Erythroblast (primary cell): ENCODE measurements at regions not wholly inside any gene's neighbourhood (a gene's known extent, or its start where the extent isn't known, plus 50 kb on each side); places are given as distances from the start of the nearest gene placed in this dataset.
"Not testable (repeated sequence)": the region's sequence is repeated elsewhere in the genome, so short reads cannot be mapped to it uniquely, and the experiment has no call there.

Source experiments
- DNase-seq, 2 experiments: peaks; one replicate each; lab custom pipeline; 2025; lab: John Stamatoyannopoulos, UW
- GATA1 ChIP-seq: IDR thresholded peaks from 2 replicates; pipeline ENCODE4 v1.6.1; 2011; ENCODE audit warnings: low read depth, mild to moderate bottlenecking, control low read depth, low read length, moderate library complexity
- POLR2A ChIP-seq: IDR thresholded peaks from 2 replicates; pipeline ENCODE4 v1.6.1; 2011; ENCODE audit warnings: mild to moderate bottlenecking, low read length

GRCh38 chr22:27099946-27100722 lies 442.7 kb downstream of the MIAT start:
- TF ChIP-seq GATA1 = no peak
- no peak for DNase-seq

- TF ChIP-seq POLR2A (no peak), GATA1 (no peak)
- no peak for DNase-seq
Measured at GRCh38 chr22:27100789-27101188, 443.4 kb downstream of the MIAT start.

DNA sequence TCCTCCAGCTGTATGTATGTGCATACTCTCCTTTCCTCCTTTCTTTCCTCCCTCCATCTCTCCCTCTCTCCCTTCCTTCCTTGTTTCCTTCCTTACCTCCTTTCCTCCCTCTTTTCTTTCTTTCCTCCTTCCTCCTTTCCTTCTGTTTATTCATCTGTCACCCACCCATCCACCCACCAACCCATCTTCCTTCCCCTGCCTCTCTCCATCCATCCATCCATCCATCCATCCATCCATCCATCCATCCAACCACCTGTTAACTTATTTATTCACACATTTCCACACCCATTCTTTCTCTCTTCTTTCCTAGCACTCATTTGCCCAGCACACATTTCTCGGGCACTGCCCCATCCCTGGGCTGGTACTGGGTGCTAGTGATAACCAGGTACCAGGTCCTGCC lies 443.9 kb downstream of the MIAT start:
- no peak for TF ChIP-seq POLR2A
- TF ChIP-seq GATA1 = no peak

DNA sequence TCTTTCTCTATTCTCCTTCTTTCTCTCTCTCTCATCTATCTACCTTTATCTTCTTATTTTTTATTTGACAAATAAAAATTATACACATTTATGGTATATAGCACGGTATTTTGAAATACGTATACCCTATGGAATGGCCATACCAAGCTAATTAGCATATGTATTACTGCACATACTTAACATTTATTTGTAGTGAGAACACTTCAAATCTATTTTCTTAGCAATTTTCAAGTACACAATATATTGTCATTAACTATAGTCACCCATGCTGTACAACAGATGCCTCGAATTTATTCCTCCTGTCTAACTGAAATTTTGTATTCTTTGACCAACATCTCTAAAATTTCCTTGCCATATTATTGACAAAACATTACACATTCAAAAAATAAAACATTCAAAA lies 447.1 kb downstream of the MIAT start:
- no peak for DNase-seq
- TF ChIP-seq GATA1 = no peak
- no peak for TF ChIP-seq POLR2A

More for the DNA sequence above, 443.9 kb downstream of the MIAT start:
- DNase-seq = no peak

GRCh38 chr22:27105142-27106025 lies 448.0 kb downstream of the MIAT start:
- TF ChIP-seq GATA1 (no peak), POLR2A (no peak)
- no peak for DNase-seq

- TF ChIP-seq GATA1 = no peak
- no peak for TF ChIP-seq POLR2A
- no peak for DNase-seq
Measured at GRCh38 chr22:27106985-27107384, 449.6 kb downstream of the MIAT start.

DNA sequence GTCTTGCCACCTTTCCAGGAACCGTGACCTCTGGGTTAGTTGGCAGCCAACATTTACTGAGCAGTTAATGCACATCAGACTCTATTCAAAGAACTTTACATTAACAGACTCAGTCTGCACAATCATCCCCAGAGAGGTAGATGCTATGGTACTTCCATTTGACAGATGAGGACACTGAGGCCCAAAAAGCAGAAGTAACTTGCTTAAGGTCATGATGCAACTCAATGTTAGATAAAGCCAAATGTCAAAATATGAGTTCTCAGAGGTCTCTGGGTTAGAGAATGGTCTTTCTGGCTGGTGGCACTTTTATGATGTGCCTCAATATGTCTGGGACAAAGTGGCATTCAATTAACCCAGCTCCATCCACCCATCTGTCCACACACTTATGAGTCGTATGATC lies 450.0 kb downstream of the MIAT start:
- no peak for TF ChIP-seq GATA1
- DNase-seq = no peak

DNA sequence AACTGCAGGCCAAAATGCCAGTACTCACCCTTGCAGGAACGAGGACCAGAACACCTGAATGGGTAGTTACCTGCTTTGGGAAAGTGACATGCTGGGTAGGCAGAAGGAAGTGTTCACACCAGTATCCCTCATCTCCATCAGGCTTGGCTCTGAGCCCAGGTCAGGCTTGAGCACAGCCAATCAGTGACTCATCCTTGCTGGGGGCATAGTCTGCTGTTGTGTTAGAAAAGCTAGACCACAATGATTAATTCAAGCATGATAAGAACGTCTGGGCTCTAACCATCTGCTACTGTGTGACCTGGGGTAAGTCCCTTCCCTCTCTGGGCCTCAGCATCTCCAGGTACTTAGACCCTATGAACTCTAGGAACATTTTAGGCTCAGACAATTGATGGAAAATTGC lies 450.4 kb downstream of the MIAT start:
- TF ChIP-seq GATA1 = no peak
- no peak for TF ChIP-seq POLR2A
- DNase-seq = peak in 1 of 2 experiments; percentile 52

DNA sequence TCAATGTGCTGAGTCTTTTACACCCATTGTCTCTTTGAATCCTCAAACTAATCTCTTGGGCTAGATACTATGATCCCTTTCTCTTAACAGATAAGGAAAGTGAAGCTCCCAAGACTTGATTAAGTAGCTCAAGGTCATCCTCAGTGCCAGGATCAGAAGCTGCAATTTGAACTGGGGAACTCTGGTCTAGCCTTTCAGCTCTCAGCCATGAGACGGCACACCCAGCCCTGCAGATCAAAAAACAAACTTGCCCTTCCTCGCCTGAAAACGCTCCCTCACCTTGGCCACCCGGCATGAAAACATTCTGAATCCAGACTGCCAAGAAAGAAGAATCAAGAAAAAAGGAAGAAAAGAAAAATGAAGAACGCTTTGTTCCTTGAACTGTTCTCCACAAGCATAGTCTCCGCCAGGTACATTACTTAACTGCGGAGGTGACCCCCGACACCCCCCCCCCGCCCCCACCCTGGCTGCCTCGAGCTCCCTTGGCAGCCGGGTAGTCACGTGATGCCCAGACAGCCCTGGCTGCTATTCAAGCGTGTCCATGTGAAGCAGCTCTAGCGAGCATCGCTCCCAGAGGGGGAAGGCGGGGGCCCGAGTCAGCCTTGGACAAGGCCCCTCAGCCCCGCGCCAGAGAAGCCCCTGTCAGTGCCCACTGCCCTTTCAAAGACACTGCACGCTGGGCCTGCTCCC lies 451.2 kb downstream of the MIAT start:
- DNase-seq = no peak
- TF ChIP-seq GATA1 = no peak
- no peak for TF ChIP-seq POLR2A

- DNase-seq = not testable (repeated sequence)
Measured at GRCh38 chr22:27109406-27109805, 452.0 kb downstream of the MIAT start.

DNA sequence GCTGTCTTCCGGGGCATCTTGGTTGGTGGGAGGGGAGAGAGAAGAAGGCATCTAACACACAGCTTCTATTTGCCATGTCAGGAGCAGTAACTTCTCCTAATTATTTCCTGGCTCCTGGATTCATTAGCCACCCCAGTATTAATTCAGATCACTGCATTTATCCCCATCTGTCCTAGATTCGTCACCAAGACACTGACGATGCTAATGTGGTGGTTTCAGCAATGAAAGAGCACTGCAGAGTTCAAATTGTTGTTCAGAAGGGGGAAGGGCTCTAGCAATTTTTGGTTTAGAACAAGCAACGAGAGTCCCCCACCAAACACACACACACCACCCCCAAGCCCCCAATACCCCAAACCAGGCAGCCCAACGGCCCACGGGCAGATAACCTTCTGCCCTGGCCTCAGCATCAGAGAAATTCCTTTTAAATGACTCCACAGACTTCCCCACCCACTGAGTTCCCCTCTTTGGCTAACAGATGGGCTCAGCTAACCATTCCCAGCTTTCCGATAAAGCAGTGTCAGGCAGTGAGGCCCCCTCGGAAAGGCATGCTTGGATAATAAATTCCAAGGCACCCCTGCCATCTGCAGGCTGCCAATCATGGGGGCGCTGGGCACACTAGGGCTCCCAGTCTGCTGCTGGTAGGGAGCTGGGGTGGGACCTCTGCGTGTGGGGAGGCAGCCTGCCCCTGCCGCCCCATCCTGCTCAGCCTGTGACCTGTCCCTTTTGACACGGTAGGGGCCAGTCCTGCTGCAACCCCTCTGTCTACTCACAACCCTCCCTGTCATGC lies 453.5 kb downstream of the MIAT start:
- DNase-seq = no peak
- no peak for TF ChIP-seq GATA1
- TF ChIP-seq POLR2A = no peak

GRCh38 chr22:27111796-27112672 lies 454.6 kb downstream of the MIAT start:
- no peak for TF ChIP-seq GATA1
- TF ChIP-seq POLR2A = no peak
- no peak for DNase-seq

- DNase-seq = peak in 1 of 2 experiments; percentile 11
- TF ChIP-seq GATA1 (no peak), POLR2A (no peak)
Measured at GRCh38 chr22:27113211-27113635, 455.8 kb downstream of the MIAT start.
